Lower leg skin (tissue), 3 donors: ENCODE measurements at regions not wholly inside any gene's neighbourhood (a gene's known extent, or its start where the extent isn't known, plus 50 kb on each side); places are given as distances from the start of the nearest gene placed in this dataset.

Source experiments
- CTCF ChIP-seq, 3 donors: fragments of 450-650 bp; IDR thresholded peaks; one replicate each; pipeline ENCODE4 v1.5.1; 2016; ENCODE audit warnings: antibody characterized with exemption in 3 of 3, mild to moderate bottlenecking in 3 of 3, moderate library complexity in 2 of 3
- POLR2A ChIP-seq, 2 donors: fragments of 450-650 bp; IDR thresholded peaks; one replicate each; pipeline ENCODE4 v1.6.1; 2016 to 2017; ENCODE audit warnings: antibody characterized with exemption in 2 of 2, mild to moderate bottlenecking in 1 of 2, moderate library complexity in 1 of 2

- TF ChIP-seq CTCF (IDR thresholded peaks at IDR 0.05) (no peak), POLR2A (IDR thresholded peaks at IDR 0.05) (no peak)
Measured at GRCh38 chr12:16946704-16947103, 340.7 kb upstream of the LMO3 start.
